ENCODE measurements at regions not wholly inside any gene's neighbourhood (a gene's known extent, or its start where the extent isn't known, plus 50 kb on each side); places are given as distances from the start of the nearest gene placed in this dataset.
"Not testable (repeated sequence)": the region's sequence is repeated elsewhere in the genome, so short reads cannot be mapped to it uniquely, and the experiment has no call there.

DNA sequence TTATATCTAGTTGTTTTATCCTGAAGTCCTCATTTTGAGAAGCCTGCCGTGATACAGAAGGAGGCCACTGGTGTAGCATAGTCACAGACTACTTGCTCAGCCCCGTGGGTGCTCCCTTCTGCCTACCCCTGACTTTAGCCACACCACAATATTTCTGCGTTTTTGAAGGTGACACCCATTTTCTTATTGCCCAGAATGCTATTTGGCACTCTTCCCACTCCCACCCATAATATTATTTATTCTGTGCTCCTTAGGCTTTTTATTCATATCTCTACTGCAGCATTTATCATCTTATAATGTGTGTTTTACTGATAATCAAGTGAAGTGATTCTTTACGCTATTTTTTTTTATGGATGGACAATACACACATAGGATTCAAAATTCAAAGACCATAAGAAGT lies 107.3 kb downstream of the OR2B2 start:
- no peak for DNase-seq

DNA sequence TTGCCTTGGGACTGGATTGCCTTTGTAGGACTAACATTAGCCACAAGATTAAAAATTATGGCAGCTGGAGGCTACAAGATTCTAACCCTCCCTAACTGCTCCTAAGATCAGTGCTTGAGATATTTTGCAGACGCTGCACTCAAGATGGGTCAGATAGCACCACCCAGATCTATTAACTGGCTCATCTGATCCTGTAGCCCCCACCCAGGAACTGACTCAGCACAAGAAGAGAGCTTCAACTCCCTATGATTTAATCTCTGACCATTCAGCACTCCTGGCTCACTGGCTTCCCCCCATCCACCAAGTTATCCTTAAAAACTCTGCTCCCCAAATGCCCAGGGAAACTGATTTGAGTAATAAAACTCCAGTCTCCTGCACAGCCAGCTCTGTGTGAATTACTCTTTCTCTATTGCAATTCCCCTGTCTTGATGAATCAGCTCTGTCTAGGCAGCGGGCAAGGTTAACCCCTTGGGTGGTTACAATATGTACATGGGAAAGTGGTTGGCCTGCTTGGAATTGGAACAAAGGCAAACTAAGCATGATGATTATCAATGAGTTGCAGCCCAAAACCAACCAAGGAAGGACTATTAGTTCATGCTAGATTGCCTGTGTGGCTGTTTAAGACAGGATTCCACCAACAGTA lies 111.3 kb downstream of the OR2B2 start:
- DNase-seq = no peak

DNA sequence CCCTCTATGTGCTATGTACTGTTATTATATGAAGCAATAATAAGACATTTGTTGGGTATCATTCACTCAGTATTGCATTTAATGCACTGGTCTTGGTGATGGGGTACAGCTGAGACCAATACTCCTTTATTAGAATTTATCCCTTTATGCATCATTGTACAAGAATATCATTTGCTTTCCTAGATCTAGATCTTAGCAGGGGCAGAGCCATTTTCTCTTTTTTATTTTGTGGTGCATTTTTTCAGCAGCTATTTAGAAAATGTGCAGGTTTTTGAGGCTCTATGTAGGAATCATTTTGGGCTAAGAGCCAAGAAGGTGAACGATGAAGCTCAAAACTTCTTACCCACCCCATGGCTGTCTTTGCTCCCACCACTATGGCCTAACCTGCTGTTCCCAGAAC lies 114.2 kb downstream of the OR2B2 start:
- no peak for DNase-seq

DNA sequence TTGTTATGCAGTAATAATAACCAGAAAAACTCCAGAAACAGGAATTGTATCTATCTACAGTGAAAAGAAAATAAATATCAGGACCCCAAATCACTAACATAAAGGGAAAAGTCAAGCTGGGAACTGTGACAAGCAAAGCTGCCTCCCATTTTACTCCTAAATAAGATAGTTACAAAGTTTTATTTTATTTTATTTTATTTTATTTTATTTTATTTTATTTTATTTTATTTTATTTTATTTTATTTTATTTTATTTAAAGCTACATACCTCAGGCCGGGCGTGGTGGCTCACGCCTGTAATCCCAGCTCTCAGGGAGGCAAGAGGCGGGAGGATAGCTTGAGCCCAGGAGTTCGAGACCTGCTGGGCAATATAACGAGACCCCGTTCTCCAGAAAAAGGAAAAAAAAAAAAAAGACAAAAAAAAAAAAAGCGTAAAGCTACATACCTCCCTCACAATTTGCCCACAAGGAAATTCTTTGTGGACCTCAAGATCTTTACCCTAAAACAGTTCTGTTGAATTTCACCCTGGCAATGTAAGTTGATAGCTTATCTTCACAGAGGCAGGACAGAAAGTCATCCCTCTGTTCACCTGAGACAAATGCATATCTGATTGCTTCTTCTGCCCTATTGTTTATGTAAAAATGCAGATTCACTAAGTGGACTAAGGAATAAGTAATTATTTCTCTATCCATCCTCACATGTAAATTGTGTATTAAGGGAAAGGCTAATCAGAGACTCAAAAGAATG lies 115.3 kb downstream of the OR2B2 start:
- not testable (repeated sequence) for DNase-seq

DNA sequence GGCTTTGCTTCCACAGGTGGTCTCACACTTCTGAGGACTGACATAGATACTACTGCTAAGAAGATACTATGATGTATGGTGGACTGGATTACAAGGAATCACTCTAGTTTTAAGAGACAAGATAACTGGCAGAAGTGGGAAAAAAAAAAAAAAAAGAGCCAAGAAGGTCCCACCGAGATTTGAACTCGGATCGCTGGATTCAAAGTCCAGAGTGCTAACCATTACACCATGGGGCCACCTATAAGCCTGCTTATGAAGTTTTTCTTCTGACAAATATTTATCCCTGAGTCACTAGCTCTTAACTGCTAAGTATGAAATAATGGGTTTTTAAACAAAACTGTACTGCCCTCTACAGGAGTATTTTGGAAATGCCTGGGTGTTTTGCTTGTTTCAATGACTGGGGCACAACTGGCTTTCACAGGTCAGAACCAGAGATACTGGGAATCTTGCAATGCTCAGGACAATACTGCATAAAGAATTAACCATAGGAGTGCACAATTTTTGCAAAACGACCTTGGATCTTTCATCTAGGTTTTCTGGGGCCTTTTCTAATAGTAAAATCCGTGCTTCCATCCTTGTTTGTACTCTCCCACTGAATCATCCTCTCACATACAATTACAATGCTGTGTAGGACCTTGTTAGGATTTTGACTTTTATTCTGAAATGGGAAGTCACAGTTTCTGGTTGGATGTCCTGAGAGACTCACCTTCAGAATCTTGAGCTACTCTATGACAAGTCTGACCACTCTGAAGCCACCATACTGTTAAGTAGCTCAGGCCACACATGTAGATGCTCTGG lies 116.3 kb downstream of the OR2B2 start:
- peak; percentile 91 for DNase-seq

DNA sequence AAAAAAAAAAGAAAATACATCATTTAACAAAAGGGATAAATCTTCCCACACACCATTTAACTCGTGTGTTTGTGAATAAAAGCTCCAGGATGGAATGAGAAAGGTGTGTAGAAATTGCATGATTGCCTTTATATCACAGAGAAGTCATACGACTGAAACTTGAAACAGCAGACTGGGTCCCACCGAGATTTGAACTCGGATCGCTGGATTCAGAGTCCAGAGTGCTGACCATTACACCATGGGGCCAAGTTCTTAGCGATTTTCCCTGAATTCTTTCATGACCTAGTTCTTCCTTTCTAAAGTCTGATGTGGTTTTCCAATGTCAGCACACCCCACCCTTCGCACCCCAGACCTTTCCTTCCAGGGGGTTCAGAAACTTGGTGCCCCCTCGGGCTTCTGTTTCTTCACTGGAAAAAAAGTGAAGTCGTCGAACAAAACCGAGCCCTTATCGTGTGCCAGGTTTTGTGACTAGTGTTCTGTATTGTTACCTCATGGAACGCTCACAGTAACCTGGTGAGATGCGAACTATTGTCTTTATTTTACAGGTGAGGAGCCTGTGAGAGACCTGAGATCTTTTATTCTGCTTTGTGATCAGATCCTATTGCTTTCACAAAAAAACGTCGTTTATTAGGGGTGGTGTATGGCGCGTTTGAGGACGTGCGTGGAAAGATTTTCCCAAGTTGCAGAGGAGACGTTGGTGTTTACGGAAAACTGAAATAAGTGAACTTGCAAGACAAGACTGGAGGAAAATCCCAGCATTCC lies 120.8 kb downstream of the OR2B2 start:
- DNase-seq = no peak

DNA sequence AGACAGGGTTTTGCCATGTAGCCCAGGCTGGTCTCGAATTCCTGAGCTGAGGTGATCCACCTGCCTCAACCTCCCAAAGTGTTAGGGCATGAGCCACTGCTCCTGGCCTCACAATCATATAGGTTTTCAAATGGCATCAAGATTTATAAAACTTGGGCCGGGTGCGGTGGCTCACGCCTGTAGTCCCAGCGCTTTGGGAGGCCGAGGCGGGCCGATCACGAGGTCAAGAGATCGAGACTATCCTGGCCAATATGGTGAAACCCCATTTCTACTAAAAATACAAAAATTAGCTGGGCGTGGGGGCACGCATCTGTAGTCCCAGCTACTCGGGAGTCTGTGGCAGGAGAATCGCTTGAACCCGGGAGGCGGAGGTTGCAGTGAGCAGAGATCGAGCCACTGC lies 123.8 kb downstream of the OR2B2 start:
- not testable (repeated sequence) for DNase-seq

DNA sequence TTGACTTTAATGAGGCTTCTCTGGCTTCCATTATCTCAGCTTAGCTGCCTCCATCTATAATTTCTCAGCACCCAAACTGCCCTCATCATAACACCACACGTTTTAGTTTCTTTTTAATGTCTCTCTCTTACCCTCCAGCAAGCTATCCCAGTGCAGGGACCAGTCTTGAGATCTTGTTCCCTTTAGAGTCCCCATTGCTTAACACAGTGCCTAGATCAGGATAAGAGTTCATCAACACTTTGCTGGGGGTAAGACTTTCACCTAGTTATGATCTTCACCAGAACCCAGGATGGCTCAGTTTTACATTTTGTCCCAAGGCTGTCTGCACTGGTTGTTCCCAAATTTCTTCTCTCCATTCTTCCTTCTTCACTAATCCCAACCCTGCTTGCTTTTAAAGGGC lies 126.1 kb downstream of the OR2B2 start:
- DNase-seq = no peak

DNA sequence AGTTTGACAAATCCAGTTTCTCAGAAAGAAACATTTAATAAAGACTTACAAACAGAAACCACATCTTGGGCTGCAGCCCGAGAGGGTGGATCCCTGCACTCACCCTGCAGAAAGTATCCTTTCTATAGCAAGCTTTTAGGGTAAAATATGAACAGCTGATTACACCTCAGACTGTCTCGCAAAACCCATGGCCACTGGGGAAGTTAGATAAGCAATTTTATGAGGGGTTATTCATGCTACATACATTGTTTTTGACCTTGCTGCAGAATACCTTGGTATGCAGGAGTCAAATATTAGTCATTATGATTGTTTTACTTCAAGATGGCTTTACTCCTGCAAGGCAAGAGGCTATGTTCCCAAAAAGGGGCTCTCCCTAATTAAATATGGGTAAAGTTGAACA lies 126.9 kb downstream of the OR2B2 start:
- no peak for DNase-seq

DNA sequence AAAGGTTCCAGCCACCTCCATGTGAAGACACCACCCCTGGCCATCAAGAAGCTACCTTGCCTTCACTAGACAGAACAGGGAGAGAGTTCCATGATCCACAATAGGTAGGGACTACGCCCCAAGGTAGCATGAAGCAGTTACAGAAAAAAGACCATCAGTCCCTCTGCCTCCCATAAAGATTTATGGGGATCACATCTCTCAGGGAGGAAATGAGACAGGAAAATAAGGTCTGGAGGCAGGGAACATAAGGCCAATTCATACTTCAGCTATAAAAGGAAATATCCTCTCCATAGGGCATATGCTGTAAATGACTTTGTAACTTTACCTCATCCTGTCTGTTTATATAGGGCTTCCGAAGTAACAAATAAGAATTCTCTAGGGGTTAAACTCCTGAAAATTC lies 129.4 kb downstream of the OR2B2 start:
- no peak for DNase-seq

DNA sequence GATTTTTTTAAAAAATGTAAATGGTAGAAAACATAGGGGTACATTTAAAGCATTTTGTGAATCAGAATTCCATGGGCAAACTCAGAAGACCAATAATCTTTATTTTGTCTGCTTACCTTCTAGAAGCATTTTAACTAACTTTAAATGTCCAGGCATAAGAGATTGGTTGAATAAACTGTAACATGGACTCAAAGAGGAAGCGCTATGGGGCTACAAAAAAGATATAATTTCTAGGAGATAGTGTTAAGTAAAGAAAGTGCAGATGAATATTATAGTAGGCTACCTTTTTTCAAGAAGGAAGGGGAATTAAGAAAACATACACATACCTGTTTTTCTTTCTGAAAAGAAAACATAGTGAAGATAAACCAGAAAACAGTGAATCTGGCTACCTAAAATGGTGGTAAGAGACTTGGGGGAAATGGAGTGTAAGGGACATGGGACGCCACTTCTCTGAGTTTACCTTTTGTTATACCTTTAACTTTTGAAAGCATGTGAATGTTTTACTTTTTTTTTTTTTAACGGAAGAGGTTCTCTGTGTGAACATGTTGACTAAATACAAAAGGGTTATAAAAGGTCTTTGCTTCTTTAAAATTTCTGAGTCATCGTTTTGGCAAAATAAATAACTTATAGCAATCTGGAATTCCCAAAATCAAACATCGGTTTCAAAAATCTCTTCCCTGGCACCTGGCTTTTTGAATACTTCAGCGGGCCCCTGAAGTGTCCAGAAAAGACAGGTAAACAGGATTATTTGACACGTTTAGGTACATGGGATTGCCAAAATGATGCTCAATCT lies 133.4 kb downstream of the OR2B2 start:
- no peak for DNase-seq

- DNase-seq = peak; percentile 32
Measured at GRCh38 chr6:27777614-27778355, 134.4 kb downstream of the OR2B2 start.

DNA sequence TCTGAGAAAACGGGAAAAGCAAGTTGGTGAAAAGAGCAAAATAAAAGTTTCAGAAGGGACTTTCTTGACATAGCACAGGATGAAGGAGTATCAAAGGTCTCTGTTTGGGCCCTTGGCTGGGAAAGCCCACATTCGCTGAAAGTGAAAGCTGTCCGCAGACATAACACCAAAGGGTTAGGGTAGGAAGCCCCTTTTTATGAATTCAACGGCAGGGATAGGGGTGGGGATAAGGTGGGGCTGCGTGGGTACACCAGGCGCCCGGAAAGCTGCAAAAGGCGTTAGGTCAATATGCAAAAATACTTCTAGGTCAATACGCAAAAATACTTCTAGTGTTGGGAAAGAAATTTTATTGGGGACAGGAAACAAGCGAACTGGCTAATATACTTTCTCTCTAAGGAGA lies 135.1 kb downstream of the OR2B2 start:
- no peak for DNase-seq

DNA sequence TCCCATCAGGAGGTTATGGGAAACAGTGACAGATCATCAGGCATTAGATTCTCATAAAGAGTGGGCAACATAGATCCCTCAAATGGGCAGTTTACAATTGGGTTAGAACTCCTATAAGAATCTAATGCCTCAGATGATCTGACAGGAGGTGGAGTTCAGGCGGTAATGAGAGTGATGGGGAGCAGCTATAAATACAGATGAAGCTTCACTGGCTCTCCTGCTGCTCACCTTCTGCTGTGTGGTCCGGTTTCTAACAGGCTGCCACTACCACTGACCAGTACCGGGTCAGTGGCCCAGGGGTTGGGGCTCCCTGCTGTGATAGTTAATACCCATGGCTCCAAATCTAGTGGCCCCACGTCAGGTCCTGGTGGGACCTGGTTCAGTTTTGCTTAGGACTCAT lies 135.7 kb downstream of the OR2B2 start:
- no peak for DNase-seq

GRCh38 chr6:27775796-27776184 lies 136.4 kb downstream of the OR2B2 start:
- DNase-seq = no peak

DNA sequence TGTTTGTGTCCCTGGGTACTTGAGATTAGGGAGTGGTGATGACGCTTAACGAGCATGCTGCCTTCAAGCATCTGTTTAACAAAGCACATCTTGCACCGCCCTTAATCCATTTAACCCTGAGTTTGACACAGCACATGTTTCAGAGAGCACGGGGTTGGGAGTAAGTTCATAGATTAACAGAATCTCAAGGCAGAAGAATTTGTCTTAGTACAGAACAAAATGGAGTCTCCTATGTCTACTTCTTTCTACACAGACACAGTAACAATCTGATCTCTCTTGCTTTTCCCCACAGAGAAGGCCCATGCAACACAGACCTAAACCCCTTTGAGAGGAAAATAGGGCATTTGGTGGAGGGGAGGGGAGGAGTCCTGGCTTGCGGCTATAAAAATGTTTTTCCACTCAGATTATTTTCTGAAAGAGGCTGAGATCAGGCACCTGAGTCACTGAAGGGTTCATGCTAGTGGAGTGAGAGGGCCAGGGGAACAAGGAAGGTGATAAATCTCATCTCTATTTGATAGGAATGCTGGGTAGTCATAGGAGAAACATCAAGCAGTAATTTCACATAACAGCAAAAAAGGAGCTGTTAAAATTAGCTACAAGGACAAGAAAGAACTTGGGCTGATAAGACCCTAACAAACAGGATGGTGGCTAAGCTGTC lies 136.9 kb downstream of the OR2B2 start:
- not testable (repeated sequence) for DNase-seq

GRCh38 chr6:27774264-27774600 lies 138.0 kb downstream of the OR2B2 start:
- not testable (repeated sequence) for DNase-seq

DNA sequence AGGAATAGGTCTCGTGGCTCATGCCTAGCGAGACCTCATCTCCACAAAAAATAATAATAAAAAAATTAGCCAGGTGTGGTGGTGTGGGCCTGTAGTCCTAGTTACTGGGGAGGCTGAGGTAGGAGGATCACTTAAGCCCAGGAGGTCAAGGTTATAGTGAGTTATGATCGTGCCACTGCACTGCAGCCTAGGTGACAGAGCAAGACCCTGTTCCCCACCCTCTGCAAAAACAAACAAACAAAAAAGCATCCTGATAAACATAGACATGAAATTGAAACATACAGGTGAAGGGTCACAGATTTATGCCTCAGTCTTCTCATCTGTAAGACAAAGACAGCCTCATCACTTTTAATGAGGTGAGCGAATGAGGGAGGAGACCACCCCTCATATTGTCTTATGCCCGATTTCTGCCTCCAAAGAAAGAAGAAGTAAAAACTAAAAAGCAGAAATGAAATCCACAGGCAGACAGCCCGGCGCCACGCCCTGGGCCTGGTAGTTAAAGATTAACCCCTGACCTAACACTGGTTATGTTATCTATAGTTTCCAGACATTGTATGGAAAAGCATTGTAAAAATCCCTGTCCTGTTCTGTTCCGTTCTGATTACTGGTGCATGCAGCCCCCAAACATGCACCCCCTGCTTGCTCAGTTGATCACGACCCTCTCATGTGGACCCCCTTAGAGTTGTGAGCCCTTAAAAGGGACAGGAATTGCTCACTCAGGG lies 138.5 kb downstream of the OR2B2 start:
- DNase-seq = not testable (repeated sequence)

DNA sequence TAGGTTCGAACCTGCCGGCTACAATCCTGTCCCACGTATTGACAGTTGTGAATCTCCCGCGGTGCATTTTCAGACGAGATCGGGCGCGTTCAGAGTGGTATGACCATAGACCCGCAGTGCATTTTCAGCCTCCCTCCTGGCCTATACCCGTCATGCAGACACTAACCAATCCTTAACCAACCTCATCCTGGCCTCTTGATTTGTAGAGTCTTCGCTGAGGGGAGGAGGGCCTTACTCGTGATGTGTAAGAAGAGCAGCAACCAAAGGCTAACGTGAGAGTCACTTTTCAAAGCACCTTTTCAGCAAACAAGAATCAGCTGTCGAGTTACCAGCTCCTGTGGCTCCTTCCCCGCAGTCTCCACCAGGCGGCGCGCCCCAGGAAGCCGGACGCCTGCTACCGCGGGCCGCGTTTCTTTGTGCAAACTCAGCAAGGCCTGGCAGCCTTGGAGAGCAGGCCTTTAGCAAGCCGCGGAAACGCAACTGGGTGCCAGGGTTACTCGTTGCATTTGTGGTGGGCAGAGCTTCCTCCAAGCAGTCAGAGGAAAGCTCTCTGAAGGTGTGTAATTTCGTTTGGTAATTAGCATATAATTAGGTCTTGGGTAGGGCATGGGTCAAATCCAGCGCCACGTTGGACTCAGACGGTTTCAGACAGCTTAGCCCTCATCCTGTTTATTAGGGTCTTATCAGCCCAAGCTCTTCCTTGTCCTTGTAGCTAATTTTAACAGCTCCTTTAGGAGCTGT lies 139.8 kb downstream of the OR2B2 start:
- peak; percentile 88 for DNase-seq

DNA sequence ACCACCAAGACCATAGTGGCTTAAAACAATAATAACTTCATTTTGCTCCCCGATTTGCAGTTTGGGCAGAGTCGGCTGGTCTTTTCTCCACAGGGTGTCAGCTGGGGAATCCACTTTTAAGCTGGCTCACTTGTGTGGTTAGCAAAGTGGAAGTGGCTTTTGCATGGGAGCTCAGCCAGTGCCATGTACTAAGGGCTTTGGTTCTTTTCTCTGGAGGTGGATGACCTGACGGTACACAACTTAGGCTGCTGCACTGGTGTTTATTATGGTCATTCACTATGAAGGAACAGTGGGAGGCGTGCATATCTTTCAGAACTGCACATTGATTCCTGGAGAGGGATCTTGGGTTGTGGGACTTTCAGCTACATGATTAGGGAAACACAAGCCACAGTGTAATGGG lies 141.0 kb downstream of the OR2B2 start:
- no peak for DNase-seq

Data from CD4-positive, alpha-beta T cell treated with Interleukin-17A for 1 hour (primary cell).